NCI-H2081 treated with DMSO at 0.1 percent for 48 hours (cell line): ENCODE measurements at regions not wholly inside any gene's neighbourhood (a gene's known extent, or its start where the extent isn't known, plus 50 kb on each side); places are given as distances from the start of the nearest gene placed in this dataset.
"Not testable (repeated sequence)": the region's sequence is repeated elsewhere in the genome, so short reads cannot be mapped to it uniquely, and the experiment has no call there.

Experiments used
- DNase-seq: peaks from one replicate; lab custom pipeline; 2025; lab: John Stamatoyannopoulos, UW

DNA sequence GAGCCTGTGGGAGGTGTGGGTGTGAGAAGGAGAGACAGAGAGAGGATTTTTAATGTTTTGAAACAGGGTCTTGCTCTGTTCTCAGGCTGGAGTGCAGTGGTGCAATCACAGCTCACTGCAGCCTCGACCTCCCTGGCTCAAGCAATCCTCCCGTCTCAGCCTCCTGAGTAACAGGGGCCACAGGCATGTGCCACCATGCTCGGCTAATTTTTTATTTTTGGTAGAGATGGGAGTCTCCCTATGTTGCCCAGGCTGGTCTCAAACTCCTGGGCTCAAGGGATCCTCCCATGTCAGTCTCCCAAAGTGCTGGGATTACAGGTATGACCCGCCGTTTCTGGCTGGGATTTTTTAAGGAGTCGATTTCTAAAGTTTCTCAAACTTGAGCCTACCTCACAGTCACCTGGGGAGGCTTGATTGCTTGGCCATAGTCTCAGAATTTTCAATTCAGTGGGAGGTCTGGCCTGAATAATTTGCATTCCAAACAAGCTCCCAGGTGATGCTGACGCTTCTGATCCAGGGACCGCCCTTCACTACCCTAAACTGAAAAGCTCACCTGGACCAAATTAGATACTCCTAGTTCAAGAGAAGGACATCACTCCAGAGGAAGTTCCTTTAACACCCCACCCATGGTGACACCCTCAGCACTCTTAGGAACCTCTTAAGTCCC, 70.8 kb upstream of the SLC1A4 start:
- no peak for DNase-seq

DNA sequence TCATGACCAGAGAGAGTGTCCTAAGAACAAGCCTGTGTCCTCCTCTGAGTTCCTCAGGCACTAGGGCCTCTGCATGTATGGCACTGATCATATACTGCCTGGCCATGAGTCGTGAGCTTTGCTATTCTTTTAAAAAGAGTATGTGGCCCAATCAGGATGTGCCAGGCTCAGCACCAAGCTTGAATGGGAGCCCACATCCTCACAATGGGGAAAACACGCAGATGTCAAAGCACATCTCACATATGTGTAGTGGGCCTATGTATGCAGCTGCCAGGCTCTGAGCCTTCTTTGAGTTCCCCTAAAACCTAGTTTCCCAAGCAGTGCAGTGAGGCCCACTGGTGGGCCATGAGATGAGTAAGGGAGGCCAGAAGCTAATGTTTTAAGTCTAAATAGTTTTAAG, 69.9 kb upstream of the SLC1A4 start:
- no peak for DNase-seq

GRCh38 chr2:64922482-64923384, 66.5 kb upstream of the SLC1A4 start:
- no peak for DNase-seq

GRCh38 chr2:64923385-64923710, 65.9 kb upstream of the SLC1A4 start:
- no peak for DNase-seq

DNA sequence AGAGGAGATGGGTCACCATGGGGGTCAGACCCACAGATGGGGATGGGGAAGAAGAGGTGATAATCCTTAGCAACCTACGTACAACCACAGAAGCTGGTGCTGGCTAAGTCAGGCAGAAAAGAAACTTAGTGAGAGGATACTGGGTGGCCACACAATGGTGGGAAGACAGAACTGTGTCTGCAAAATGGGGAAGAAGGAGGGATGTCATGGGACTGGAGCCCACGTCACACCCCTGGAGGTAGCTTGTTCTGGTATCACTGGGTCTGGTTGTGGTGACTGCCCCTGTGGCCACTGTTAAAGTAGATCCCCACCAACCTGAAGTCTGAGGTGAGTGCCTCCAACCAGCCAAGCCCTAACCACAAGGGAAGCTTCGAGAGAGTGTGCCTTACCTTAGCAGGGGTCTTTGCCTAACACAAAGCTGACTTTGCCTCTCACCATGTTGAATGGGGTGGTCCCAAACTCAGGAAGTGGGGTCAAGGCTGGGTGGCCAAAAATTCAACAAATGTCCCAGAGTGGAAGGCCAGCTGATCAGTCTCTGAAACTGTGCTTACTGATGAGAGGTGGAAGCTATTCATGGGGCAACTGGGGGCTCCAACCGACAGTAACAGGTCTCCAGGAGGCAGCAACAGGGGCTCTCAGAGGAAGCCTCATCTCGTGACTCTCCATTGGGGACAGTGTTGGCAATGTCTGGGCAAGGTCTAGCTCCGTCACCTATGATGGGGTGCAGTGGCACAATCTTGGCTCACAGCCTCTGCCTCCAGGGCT, 64.8 kb upstream of the SLC1A4 start:
- DNase-seq = no peak

DNA sequence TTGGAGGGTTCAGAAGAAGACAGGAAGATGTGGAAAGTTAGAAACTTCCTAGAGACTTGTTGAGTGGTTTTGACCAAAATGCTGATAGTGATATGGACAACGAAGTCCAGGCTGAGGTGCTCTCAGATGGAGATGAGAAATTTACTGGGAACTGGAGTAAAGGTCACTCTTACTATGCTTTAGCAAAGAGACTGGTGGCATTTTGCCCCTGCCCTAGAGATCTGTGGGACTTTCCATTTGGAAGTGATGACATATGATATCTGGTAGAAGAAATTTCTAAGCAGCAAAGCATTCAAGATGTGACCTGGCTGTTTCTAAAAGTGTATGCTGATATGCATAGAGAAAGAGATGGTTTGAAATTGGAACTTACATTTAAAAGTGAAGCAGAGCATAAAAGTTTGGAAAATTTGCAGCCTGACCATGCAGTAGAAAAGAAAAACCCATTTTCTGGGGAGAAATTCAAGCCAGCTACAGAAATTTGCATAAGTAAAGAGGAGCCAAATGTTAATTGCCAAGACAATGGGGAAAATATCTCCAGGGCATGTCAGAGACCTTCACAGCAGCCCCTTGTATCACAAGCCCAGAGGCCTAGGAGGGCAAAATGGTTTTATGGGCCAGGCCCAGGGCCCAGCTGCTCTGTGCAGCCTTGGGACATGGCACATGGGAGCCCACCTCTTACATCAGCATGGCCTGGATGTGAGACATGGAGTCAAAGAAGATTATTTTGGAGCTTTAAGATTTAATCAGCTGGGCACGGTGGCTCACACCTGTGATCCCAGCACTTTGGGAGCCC, 63.1 kb upstream of the SLC1A4 start:
- not testable (repeated sequence) for DNase-seq

DNA sequence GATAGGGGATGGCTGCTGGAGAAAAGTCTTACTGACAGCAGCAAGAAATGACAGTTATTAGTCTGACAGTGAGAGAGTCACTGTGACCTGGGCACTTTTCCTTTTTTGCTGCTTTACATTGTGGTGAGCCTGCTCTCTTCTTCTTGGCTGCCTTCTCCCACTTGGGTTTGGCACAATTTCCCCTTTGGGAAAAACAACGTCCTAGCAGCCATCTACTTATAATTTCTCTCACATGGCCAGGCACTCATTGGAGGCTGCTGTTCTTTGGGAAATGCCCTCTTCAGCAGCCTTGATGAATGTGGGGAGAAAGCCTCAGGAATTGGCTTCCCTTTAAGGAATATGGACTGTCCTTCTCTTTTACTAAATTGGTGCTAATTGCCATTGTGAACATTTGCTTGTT, 60.4 kb upstream of the SLC1A4 start:
- DNase-seq = no peak

- DNase-seq = no peak
These were observed 59.9 kb upstream of the SLC1A4 start for GRCh38 chr2:64929333-64929732.

- DNase-seq = no peak
These were observed 58.9 kb upstream of the SLC1A4 start for GRCh38 chr2:64930258-64930671.

GRCh38 chr2:64931246-64932115, 57.7 kb upstream of the SLC1A4 start:
- DNase-seq = no peak

- DNase-seq = no peak
These were observed 57.2 kb upstream of the SLC1A4 start for GRCh38 chr2:64932116-64932370.

GRCh38 chr2:64932371-64933216, 56.6 kb upstream of the SLC1A4 start:
- DNase-seq = no peak

DNA sequence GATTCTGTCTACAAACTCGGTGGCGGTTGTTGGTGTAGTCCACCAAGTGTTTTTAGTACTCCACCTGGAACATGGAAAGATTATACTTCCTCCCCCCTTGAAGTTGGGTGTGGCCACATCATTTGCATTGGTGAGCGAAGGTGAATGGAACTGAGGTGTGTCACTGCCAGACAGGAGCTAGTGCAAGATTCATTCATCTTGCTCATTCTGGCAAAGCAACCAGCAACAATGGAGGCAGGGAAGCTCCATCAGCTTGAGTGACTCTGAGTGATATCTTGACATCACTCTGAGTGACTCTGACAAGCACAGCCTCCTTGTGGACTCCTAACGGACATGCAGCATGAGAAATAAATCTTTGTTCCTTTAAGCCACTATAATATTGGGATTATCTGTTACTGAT, 54.7 kb upstream of the SLC1A4 start:
- DNase-seq = no peak

- no peak for DNase-seq
These were observed 52.4 kb upstream of the SLC1A4 start for GRCh38 chr2:64936809-64937208.

DNA sequence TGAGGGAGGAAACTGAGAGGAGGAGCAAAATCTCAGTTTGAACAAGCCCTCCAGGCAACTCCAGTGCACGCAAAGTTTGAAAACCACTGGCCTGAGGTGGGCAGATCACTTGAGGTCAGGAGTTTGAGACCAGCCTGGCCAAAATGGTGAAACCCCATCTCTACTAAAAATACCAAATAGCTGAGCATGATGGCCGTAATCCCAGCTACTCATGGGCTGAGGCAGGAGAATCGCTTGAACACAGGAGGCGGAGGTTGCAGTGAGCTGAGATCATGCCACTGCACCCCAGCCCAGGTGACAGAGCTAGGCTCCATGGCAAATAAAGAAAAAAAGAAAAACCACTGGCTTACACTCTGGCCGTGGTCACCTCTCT, 51.9 kb upstream of the SLC1A4 start:
- not testable (repeated sequence) for DNase-seq

GRCh38 chr2:64937687-64938491, 51.3 kb upstream of the SLC1A4 start:
- no peak for DNase-seq

DNA sequence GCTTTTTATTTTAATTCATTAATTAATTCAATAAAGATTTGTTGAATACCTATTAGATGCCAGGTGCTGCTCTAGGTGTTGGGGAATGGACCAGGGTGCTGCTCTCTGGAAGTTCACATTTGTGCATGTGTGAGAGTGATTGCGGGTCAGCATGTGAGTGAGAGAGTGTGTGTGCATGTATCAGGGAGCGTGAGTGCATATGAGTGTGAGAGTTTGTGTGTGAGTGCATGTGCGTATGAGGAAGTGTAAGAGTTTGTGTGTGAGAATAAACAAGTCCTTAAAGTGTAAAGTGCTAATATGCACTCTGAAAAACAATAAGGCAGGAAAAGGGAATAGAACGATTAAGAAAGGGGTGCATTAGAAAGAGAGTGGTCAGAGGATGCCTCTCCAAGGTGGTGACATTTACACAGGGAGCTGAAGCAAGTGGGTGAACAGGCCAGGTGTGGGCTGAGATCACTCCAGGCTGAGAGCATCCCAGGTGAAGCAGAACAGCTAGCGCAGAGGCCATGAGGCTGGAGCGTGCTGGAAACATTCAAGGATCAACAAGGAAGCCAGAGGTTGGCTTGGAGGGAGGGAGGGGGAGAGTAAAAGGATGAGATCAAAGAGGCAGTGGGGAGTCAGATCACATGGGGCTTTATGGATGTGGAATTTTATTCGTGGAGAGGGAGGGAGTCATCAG, 50.5 kb upstream of the SLC1A4 start:
- DNase-seq = no peak

DNA sequence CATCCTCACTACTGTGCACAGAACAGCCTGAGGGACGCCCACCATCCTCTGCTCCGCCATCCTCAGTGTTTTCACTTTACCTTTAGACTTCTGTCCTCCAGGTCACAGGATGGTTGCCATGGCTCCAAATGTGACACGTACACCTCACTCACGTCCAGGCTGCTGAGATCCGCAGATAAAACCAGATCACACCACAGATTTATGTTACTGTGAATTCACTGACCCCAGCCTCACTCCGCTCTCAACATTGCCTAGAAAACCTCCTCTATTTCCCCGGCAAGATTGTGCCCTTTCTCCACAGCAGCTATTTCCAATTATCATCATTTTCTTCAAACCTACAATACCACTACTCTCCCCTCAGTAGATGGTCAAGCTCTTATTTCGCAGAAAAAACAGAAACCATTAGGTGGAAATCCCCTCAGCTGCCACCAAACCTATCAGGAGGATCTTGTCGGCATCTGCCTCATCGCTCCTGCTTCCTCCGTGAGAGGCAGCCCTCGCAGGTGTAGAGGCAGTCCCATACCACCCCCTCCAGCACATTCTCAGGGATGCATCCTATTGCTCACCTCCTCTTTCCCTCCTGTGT, 49.8 kb upstream of the SLC1A4 start:
- DNase-seq = no peak
